ENCODE measurements at regions not wholly inside any gene's neighbourhood (a gene's known extent, or its start where the extent isn't known, plus 50 kb on each side); places are given as distances from the start of the nearest gene placed in this dataset.

- DNase-seq (ENCODE audit: low read depth): peak; percentile 48
- TF ChIP-seq CTCF (IDR thresholded peaks at IDR 0.05; ENCODE audit: control insufficient read depth, insufficient read depth, low read depth, low read length, missing control alignments): no peak
- H3K4me3 ChIP-seq (ENCODE audit: control insufficient read depth, low read depth, low read length): peak overlapping the region; percentile 23
Observed at GRCh38 chr4:181971973-181972372, 271.2 kb upstream of the TENM3 start.

GRCh38 chr4:181976764-181977163, 266.4 kb upstream of the TENM3 start:
- no peak for TF ChIP-seq CTCF (IDR thresholded peaks at IDR 0.05; ENCODE audit: control insufficient read depth, insufficient read depth, low read depth, low read length, missing control alignments)
- no peak overlapping the region for H3K4me3 ChIP-seq (ENCODE audit: control insufficient read depth, low read depth, low read length)
- no peak for DNase-seq (ENCODE audit: low read depth)

GRCh38 chr4:181982437-181982836, 260.8 kb upstream of the TENM3 start:
- DNase-seq (ENCODE audit: low read depth): no peak
- no peak overlapping the region for H3K4me3 ChIP-seq (ENCODE audit: control insufficient read depth, low read depth, low read length)
- TF ChIP-seq CTCF (IDR thresholded peaks at IDR 0.05; ENCODE audit: control insufficient read depth, insufficient read depth, low read depth, low read length, missing control alignments): no peak

GRCh38 chr4:181982856-181983255, 260.3 kb upstream of the TENM3 start:
- no peak for TF ChIP-seq CTCF (IDR thresholded peaks at IDR 0.05; ENCODE audit: control insufficient read depth, insufficient read depth, low read depth, low read length, missing control alignments)
- no peak for DNase-seq (ENCODE audit: low read depth)
- H3K4me3 ChIP-seq (ENCODE audit: control insufficient read depth, low read depth, low read length): no peak overlapping the region

- no peak for DNase-seq (ENCODE audit: low read depth)
- no peak overlapping the region for H3K4me3 ChIP-seq (ENCODE audit: control insufficient read depth, low read depth, low read length)
- no peak for TF ChIP-seq CTCF (IDR thresholded peaks at IDR 0.05; ENCODE audit: control insufficient read depth, insufficient read depth, low read depth, low read length, missing control alignments)
Observed at GRCh38 chr4:181987392-181987791, 255.8 kb upstream of the TENM3 start.

- H3K4me3 ChIP-seq (ENCODE audit: control insufficient read depth, low read depth, low read length): no peak overlapping the region
- DNase-seq (ENCODE audit: low read depth): no peak
- no peak for TF ChIP-seq CTCF (IDR thresholded peaks at IDR 0.05; ENCODE audit: control insufficient read depth, insufficient read depth, low read depth, low read length, missing control alignments)
Observed at GRCh38 chr4:181989071-181989470, 254.1 kb upstream of the TENM3 start.

Data from AG09309 (cell line).